MM.1S (cell line): ENCODE measurements at regions not wholly inside any gene's neighbourhood (a gene's known extent, or its start where the extent isn't known, plus 50 kb on each side); places are given as distances from the start of the nearest gene placed in this dataset.

Experiments
- DNase-seq: peaks from one replicate; pipeline ENCODE4 v3.0.0-alpha.2; 2015
- H2AFZ ChIP-seq: fragments of 300-600 bp; sonication (generic); 2 replicates; pipeline ENCODE4 v1.6.0; 2016; ENCODE audit warnings: antibody characterized with exemption, low read length
- H3F3A ChIP-seq: fragments of 300-600 bp; sonication (generic); 2 replicates; pipeline ENCODE4 v1.6.1; 2016; ENCODE audit warnings: mild to moderate bottlenecking, antibody characterized with exemption, low read length, moderate library complexity, mixed read lengths; ENCODE audit not compliant: insufficient read depth
- H3K27ac ChIP-seq: fragments of 300-600 bp; sonication (generic); 2 replicates; pipeline ENCODE4 v1.5.1; 2016; ENCODE audit warnings: mild to moderate bottlenecking, low read length
- H3K27me3 ChIP-seq: fragments of 300-600 bp; sonication (generic); replicated peaks from 2 replicates; pipeline ENCODE4 v1.6.0; 2016; ENCODE audit warnings: low read length; ENCODE audit not compliant: insufficient read depth
- H3K36me3 ChIP-seq: fragments of 300-600 bp; sonication (generic); replicated peaks from 2 replicates; pipeline ENCODE4 v1.6.1; 2016; ENCODE audit warnings: mild to moderate bottlenecking, low read length, mixed read lengths; ENCODE audit not compliant: insufficient read depth
- H3K4me1 ChIP-seq: fragments of 300-600 bp; sonication (generic); 2 replicates; pipeline ENCODE4 v1.6.1; 2016; ENCODE audit warnings: low read length, mixed read lengths
- H3K4me2 ChIP-seq: fragments of 300-600 bp; sonication (generic); 2 replicates; pipeline ENCODE4 v1.6.0; 2016; ENCODE audit warnings: low read depth, low read length
- H3K4me3 ChIP-seq: fragments of 300-600 bp; sonication (generic); 2 replicates; pipeline ENCODE4 v1.5.1; 2016; ENCODE audit warnings: low read length, mixed read lengths
- H3K79me2 ChIP-seq: fragments of 300-600 bp; sonication (generic); 2 replicates; pipeline ENCODE4 v1.6.1; 2016; ENCODE audit warnings: mixed run types, low read length, mixed read lengths
- H3K9ac ChIP-seq: fragments of 300-600 bp; sonication (generic); 2 replicates; pipeline ENCODE4 v1.6.1; 2016; ENCODE audit warnings: low read length, mixed read lengths
- H3K9me2 ChIP-seq: fragments of 300-600 bp; sonication (generic); replicated peaks from 2 replicates; pipeline ENCODE4 v1.6.1; 2016; ENCODE audit warnings: mild to moderate bottlenecking, low read length, mixed read lengths; ENCODE audit not compliant: insufficient read depth
- H3K9me3 ChIP-seq: fragments of 300-600 bp; sonication (generic); replicated peaks from 2 replicates; pipeline ENCODE4 v1.6.1; 2016; ENCODE audit warnings: mild to moderate bottlenecking, low read length, mixed read lengths; ENCODE audit not compliant: insufficient read depth
- H4K20me1 ChIP-seq: fragments of 300-600 bp; sonication (generic); 2 replicates; pipeline ENCODE4 v1.6.1; 2016; ENCODE audit warnings: mild to moderate bottlenecking, low read length, moderate library complexity, mixed read lengths; ENCODE audit not compliant: insufficient read depth
- CTCF ChIP-seq: fragments of 300-600 bp; sonication (generic); IDR thresholded peaks from 2 replicates; pipeline ENCODE4 v1.5.1; 2016; ENCODE audit warnings: antibody characterized with exemption, low read length, mixed read lengths
- EZH2 ChIP-seq: fragments of 300-600 bp; sonication (generic); optimal IDR thresholded peaks from 2 replicates; pipeline ENCODE3; 2017; ENCODE audit warnings: low read depth, mild to moderate bottlenecking, antibody characterized with exemption, low read length, mixed read lengths
- EZH2phosphoT487 ChIP-seq: fragments of 300-600 bp; sonication (generic); IDR thresholded peaks from 2 replicates; pipeline ENCODE4 v1.6.1; 2018; ENCODE audit warnings: antibody characterized with exemption, low read length

GRCh38 chr18:30415903-30416302 is 626.6 kb downstream of the DSC3 start:
- H3K27me3 ChIP-seq: no peaks in the 10 kb centered on the region
- H3K9ac ChIP-seq: no peak overlapping the region
- no peak for DNase-seq
- no peak overlapping the region for H3K4me3 ChIP-seq
- H3K4me1 ChIP-seq: no peaks in the 10 kb centered on the region
- H3K9me3 ChIP-seq: no peaks in the 10 kb centered on the region
- H3F3A ChIP-seq: no peaks in the 10 kb centered on the region
- no peaks in the 10 kb centered on the region for H3K36me3 ChIP-seq
- TF ChIP-seq EZH2 (no peak), CTCF (no peak), EZH2phosphoT487 (no peak)
- no peaks in the 10 kb centered on the region for H3K9me2 ChIP-seq
- H2AFZ ChIP-seq: no peak overlapping the region
- no peak overlapping the region for H3K27ac ChIP-seq
- H4K20me1 ChIP-seq: no peaks in the 10 kb centered on the region
- no peaks in the 10 kb centered on the region for H3K79me2 ChIP-seq
- H3K4me2 ChIP-seq: no peak overlapping the region

- H3K4me1 ChIP-seq: no peaks in the 10 kb centered on the region
- no peaks in the 10 kb centered on the region for H3K27me3 ChIP-seq
- H3K79me2 ChIP-seq: no peaks in the 10 kb centered on the region
- H3K4me3 ChIP-seq: no peak overlapping the region
- no peaks in the 10 kb centered on the region for H4K20me1 ChIP-seq
- no peaks in the 10 kb centered on the region for H3K36me3 ChIP-seq
- no peak overlapping the region for H2AFZ ChIP-seq
- TF ChIP-seq EZH2: no peak
- no peak for DNase-seq
- H3K4me2 ChIP-seq: no peak overlapping the region
- no peaks in the 10 kb centered on the region for H3K9me2 ChIP-seq
- no peak overlapping the region for H3K9ac ChIP-seq
- no peak overlapping the region for H3K27ac ChIP-seq
- H3K9me3 ChIP-seq: no peaks in the 10 kb centered on the region
- H3F3A ChIP-seq: no peaks in the 10 kb centered on the region
Observed at GRCh38 chr18:30409120-30409519, 633.4 kb downstream of the DSC3 start.

GRCh38 chr18:30406728-30407127 is 635.8 kb downstream of the DSC3 start:
- no peak for DNase-seq
- no peaks in the 10 kb centered on the region for H3K4me1 ChIP-seq
- H4K20me1 ChIP-seq: no peaks in the 10 kb centered on the region
- H3K9me3 ChIP-seq: no peaks in the 10 kb centered on the region
- H3K4me2 ChIP-seq: no peak overlapping the region
- H2AFZ ChIP-seq: no peak overlapping the region
- H3K4me3 ChIP-seq: no peak overlapping the region
- H3K79me2 ChIP-seq: no peaks in the 10 kb centered on the region
- H3F3A ChIP-seq: no peaks in the 10 kb centered on the region
- H3K9me2 ChIP-seq: no peaks in the 10 kb centered on the region
- no peak overlapping the region for H3K9ac ChIP-seq
- no peaks in the 10 kb centered on the region for H3K36me3 ChIP-seq
- TF ChIP-seq CTCF: no peak
- TF ChIP-seq EZH2phosphoT487: no peak
- no peak for TF ChIP-seq EZH2
- H3K27me3 ChIP-seq: no peaks in the 10 kb centered on the region
- no peak overlapping the region for H3K27ac ChIP-seq

- H3K4me3 ChIP-seq: no peak overlapping the region
- no peaks in the 10 kb centered on the region for H3K79me2 ChIP-seq
- H3K27me3 ChIP-seq: no peaks in the 10 kb centered on the region
- no peak overlapping the region for H2AFZ ChIP-seq
- H3F3A ChIP-seq: no peaks in the 10 kb centered on the region
- H3K9ac ChIP-seq: no peak overlapping the region
- H4K20me1 ChIP-seq: no peaks in the 10 kb centered on the region
- H3K4me2 ChIP-seq: no peak overlapping the region
- no peaks in the 10 kb centered on the region for H3K9me2 ChIP-seq
- no peaks in the 10 kb centered on the region for H3K4me1 ChIP-seq
- no peak for DNase-seq
- no peak overlapping the region for H3K27ac ChIP-seq
- TF ChIP-seq CTCF: no peak
- no peak for TF ChIP-seq EZH2
- no peak for TF ChIP-seq EZH2phosphoT487
- no peaks in the 10 kb centered on the region for H3K9me3 ChIP-seq
- H3K36me3 ChIP-seq: no peaks in the 10 kb centered on the region
Observed at GRCh38 chr18:30405038-30405437, 637.5 kb downstream of the DSC3 start.
